Stimulated activated CD8-positive, alpha-beta memory T cell treated with anti-CD3 and anti-CD28 coated beads, Interleukin-15, amount 100 ng/mL, for 4 hours (primary cell): ENCODE measurements at regions not wholly inside any gene's neighbourhood (a gene's known extent, or its start where the extent isn't known, plus 50 kb on each side); places are given as distances from the start of the nearest gene placed in this dataset.
"Not testable (repeated sequence)": the region's sequence is repeated elsewhere in the genome, so short reads cannot be mapped to it uniquely, and the experiment has no call there.

ENCODE experiments used
- DNase-seq, 2 donors: peaks; one replicate each; pipeline ENCODE4 v3.0.0-alpha.2; 2020; ENCODE audit warnings: low read depth in 2 of 2

DNA sequence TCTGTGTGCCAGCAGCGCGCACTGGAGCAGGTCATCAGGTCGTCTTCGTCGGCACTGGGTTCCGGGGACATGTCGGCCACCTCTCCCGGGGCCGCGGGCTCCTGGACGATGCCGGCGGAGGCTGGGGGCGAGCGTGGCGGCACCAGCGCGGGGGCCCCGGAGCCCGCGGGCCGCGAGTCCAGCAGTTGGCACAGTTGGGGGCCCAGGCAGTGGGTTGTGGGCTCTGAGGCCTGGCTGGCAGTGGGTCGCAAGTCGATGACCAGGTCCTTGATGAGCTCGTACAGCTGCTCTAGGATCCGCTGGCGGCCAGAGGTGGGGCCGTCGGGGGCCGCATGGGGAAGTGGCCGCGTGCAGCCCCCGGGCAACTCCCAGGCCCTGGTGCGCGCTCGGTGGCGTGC lies 300.5 kb downstream of the CCDC74A start:
- DNase-seq = no peak

DNA sequence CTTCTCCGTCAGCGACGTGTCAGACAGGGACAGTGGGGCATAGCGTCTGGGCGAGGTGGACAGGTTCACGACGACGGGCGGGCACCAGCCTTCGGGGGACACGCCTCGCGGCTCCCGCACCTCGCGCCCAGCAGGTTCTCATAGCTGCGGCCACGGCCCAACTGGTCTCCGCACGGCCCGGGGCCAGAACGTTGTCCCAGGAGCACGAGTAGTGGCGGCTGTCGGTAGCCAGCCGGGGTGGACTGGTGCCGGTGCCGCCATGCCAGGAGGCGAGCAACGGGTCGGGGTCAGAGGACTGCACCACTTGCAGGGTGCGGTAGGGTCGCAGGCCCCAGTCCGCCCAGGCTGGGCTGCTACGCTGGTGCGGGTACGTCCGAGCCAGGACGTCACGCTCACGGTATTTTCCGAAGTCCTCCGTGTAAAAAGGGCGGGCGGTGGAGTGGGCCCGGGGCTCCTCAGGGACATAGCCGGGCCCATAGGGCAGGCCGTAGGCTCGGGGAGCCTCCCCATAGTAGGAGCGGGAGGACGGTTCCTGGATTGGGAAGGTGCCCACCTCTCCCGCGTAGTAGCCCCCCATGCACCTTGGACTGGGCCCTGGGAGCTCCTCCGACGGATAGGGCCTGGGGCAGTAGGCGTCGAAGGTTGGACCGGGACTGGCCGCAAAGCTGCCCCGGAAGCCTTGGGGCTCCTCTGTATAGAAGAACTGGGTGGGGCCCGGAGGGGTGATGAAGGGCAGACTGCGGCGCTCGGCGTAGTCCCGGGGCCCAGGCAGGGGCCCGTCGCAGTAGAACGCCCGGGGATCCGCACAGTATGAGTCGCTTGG lies 301.2 kb downstream of the CCDC74A start:
- not testable (repeated sequence) for DNase-seq

DNA sequence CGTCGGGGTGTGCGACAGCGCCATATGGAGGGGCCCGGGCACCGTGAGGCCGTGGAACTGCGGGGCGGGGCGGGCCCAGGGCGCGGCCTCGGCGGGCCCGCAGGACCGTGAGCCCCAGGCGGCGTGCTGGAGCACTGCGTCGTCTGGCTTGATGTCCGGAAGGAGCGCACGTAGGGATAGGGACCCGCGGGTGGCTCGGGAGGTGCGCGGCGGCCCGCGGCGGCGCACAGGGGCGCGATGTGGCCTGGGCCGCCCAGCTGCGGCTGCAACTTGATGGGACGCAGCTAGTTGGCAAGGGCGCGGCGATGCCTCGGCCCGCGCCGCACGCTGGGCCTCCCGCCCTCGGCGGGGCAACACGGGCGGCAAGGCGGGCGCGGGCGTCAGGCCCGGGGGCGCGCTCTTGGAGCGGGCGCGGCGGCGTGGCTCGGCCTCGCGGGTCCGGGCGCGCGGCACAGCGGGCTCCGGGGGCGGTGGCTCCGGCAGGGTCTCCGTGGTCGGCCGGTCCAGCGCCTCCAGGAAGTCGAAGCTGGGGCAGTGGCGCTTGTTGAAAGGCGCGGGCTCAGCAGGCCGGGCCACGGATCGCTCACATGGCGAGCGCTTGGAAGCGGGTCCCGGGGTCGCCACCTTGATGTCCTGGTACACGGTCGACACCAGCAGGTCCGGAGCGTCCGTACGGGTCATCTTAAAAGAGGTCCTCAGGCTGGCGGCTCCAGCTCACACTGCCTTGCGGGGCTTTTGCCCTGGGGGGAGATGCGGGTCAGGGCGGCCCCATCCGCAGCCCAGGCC lies 302.0 kb downstream of the CCDC74A start:
- not testable (repeated sequence) for DNase-seq

GRCh38 chr2:131830242-131830945 lies 302.7 kb downstream of the CCDC74A start:
- not testable (repeated sequence) for DNase-seq

DNA sequence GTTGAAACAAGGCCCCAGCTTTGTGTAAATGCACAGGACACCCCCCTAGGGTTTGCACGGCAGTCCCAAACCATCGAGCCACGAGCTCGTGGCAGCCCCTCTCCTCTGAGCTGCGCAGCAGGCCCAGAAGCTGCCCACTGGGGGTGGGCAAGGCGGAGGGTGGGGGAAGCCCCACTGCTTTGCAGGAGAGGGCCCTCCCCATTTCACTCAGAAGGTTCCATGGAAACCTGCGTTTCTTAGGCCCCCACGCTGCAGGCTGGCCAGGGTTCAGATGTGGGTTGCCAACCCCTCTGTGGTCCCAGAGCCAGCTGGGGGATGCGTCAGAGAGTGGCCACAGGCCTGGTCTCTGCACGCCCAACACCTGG lies 303.2 kb downstream of the CCDC74A start:
- DNase-seq = not testable (repeated sequence)

DNA sequence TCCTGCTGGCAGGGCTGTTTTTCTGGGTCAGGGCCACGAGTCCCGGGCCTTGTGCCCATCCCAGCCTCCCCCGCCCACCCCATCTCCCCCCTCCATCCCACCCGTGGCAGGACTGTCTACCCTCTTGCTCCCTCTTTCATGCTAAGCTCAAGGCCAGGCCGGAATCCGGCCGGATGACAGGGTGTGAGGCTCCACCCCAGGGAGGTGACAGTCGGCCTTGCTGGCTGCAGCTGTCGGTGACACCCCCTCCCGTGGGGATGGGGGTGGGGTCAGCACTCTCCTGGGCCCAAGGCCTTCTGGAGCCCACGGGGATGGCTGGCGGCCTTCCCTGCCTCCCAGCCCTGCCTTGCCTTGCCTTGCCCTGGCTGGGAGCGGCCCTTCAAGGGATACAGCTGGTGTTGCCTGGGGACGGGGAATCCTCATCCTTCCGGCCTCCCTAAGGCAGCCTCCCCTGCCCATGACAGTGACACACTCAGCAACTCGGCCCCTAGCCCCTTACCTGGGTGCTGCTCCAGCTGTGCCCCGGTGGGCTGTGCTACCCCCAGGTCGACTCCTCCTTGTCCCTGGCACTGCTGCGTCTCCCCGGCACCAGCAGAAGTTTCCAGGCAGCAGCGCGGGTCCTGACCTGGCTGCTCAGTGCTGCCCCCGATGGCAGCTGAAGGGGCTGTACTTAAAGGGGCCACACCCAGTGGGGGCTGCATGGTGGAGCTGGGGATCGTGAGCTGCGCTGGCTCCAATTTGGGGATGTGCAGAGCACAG lies 303.9 kb downstream of the CCDC74A start:
- not testable (repeated sequence) for DNase-seq

DNA sequence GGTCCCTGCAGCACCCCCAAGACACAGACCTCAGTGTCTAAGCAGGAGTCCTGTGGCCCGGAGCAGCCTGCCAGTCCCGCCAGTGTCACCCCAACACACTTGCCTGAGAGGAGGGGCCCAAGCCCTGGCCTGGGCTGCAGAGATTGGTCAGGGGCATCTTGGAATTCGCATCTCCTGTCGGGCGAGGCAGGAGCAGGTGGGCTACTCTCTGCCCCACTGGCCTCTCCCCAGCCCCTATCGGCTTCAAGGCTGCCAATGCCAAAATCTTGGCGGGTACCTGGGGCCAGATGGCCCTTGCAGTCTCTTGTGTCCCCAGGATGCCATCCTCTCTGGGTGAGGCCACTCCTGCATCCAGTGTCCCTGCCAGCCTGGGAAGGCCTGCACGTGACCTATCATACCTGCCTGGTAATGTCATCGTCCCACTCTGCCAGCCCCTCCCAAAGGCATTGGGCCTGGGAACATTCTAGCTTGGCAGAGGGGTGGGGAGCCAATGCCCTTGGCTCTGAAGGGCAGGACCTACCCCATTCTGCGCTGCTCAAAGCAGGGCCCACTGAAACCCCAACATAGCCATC lies 304.6 kb downstream of the CCDC74A start:
- DNase-seq = not testable (repeated sequence)

GRCh38 chr2:131832917-131833316 lies 305.2 kb downstream of the CCDC74A start:
- not testable (repeated sequence) for DNase-seq

DNA sequence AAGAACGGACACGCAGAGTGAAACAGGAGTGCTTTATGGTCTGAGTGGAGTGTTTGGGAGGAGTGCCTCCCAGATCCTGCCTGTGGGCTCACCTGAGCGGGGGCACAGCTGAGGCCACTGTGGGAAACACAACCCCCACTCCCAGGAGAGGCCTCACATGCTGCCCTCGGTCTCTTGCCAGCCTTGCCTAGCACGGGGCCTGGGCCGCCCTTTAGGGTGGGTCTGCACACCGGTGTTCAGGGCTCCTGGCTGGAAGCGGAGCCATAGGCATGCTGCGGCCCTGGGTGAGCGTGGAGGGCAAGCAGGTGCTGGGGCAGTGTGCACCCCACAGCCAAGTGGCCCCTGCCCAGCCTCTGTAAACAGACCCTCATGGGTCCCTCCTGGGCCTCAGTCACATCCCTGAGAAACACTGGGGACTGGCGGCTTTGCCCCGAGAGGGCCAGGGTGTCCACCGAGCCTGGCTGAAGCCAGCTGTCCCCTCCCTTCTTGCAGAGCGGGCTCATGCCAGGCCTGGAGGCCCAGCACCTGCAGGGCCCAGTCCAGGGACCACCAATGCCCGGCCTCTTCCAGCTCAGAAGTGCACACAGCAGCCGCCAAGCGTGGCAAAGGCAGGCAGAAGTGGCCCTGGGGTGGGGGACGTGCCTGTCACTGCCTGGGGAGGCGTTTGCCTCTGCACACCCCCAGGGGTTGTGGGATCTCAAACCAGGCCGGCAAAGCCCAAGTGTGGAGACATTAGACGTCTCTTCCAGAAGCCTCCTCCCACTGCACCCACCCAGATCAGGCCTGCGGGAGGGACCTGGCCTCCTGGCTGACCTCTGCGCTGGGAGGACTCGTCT lies 305.9 kb downstream of the CCDC74A start:
- DNase-seq = not testable (repeated sequence)

DNA sequence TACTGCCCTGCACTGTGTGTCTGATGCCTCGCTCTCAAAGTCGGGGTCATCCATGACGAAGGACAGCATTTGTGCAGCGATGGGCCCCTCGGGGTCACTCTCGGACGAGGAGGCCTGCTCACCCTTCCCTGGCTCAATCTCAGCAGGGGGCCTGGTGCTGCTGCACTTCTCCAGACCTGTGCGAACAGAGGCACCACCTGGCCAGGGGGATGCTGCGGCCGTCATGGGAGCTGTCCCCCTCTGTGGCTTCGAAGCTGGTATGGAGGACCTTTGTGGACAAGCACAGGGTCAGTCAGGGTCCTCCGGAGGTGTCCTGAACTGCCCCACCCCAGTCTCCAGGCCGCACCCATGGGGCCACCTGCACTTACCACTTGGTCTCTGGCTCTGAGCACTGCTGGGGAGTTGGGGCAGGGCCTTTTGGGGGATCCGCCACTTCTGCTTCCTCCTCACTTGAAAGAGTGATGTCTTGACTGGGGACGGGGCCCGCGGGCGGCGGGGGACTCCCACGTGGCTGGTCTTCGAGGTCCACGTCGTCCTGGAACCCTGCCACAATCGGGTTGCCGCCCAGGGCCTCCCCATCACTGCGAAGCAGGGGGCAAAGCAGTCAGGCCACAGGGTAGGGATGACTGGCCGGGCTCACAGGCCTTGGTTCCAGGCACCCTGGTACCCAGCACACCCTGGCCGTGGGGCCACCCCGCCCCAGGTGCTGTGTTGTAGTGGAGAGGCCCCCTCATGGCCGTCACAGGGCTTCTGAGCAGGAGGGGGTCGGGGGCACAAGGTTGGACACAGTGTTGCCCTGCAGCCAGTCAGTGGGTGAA lies 306.7 kb downstream of the CCDC74A start:
- not testable (repeated sequence) for DNase-seq

DNA sequence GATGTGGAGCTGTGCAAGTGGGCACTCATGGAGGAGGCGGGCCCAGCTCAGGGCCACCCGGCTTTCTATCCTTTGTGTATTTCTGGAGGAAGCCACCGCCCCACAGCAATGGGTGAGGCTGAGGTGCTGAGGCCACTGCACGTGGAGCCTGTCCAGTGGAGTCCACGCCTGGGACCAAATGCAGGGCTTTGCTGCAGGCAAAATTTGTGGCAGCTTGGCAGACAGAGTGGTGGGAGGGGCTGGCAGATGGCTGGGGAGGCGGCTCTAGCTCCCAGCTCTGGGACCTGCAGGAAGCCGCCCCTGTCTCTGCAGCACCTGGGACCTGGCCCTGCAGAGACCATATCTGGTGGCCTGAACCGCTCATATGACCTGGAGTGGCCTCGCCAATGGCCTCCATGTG lies 307.3 kb downstream of the CCDC74A start:
- not testable (repeated sequence) for DNase-seq

- no peak for DNase-seq
Measured at GRCh38 chr2:131835621-131836091, 308.0 kb downstream of the CCDC74A start.

GRCh38 chr2:131836116-131836515 lies 308.4 kb downstream of the CCDC74A start:
- not testable (repeated sequence) for DNase-seq

DNA sequence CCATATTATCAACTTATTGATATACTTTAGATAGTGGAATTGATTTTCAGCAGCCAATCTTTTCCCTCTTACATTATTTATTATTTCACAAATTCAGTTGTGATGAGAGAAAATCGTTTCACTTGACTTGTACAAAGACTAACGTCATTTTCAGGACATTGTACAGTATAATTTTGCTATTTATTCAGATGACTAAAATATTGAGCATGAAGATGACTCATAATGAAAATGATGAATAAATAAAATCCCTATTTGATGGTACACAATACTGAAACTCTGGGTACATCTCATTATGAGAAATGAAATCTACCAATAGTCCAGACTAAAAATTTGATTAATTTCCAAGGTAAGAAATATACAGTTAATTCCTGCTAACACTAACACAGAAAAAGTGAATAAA lies 316.4 kb downstream of the CCDC74A start:
- DNase-seq = not testable (repeated sequence)

GRCh38 chr2:131856202-131856601 lies 305.6 kb downstream of the ANKRD30BL start:
- not testable (repeated sequence) for DNase-seq

DNA sequence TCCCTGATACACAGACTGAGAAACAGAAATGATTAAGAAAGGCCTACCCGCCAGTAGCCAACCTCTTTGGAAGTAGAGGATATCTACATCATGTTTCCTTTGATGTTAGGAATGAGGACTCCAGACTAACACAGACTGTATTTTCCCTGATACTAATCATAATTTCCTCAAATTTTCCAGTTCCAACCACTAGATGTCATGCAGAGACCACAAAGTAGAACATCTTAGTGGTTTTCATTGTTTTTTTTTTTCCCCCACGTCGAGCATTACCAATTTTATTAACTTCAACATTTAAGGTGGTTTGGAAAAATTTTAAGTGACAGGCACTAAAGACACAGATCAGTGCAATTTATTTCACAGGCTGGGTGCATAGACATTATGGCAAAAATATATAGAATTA lies 303.6 kb downstream of the ANKRD30BL start:
- DNase-seq = not testable (repeated sequence)
